GM12878 (cell line): ENCODE measurements at regions not wholly inside any gene's neighbourhood (a gene's known extent, or its start where the extent isn't known, plus 50 kb on each side); places are given as distances from the start of the nearest gene placed in this dataset.

ENCODE experiments used
- CHD2 ChIP-seq: IDR thresholded peaks from 2 replicates; pipeline ENCODE4 v1.6.1; 2011; ENCODE audit warnings: low read depth, low read length, improper control_type of control experiment, borderline replicate concordance
- MYC ChIP-seq: IDR thresholded peaks from 2 replicates; pipeline ENCODE4 v1.6.1; 2011; ENCODE audit warnings: mild to moderate bottlenecking, low read length, moderate library complexity, inconsistent platforms; ENCODE audit not compliant: insufficient read depth, insufficient replicate concordance, insufficient read length, severe bottlenecking
- SMC3 ChIP-seq: IDR thresholded peaks from 2 replicates; pipeline ENCODE4 v1.6.1; 2011; ENCODE audit warnings: low read length, improper control_type of control experiment, borderline replicate concordance

GRCh38 chr2:211133766-211134165 is 577.4 kb downstream of the CPS1 start:
- no peak for TF ChIP-seq MYC
- TF ChIP-seq SMC3 = no peak
- no peak for TF ChIP-seq CHD2
